ENCODE measurements at regions not wholly inside any gene's neighbourhood (a gene's known extent, or its start where the extent isn't known, plus 50 kb on each side); places are given as distances from the start of the nearest gene placed in this dataset.

DNA sequence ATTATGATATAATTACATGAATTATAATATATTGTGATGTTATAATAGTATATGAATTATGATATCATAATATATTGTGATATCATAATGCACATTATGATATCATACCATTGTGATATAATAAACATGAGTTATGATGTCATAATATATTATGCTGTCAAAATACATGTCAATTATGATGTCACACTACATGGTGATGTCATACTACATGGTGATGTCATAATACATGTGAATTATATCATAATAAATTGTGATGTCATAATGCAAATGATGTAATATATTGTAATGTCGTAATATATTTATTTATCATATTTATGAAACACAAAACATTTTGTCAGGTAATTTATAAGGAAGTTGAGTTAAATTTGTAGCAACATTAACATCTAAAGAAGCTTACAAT, 1950.1 kb downstream of the TP53TG3F start:
- Mint-ChIP-seq H3K27ac (no peak overlapping the region), H3K9me3 (peaks cover 19 to 20% of the 10 kb centered on the region in 2 donors), H3K27me3 (ENCODE audit: low read depth in 2 of 2) (no peaks in the 10 kb centered on the region), H3K4me1 (no peaks in the 10 kb centered on the region), H3K36me3 (peaks cover 11% of the 10 kb centered on the region), H3K4me3 (no peak overlapping the region)
- peaks cover 28% of the 10 kb centered on the region for H3K9me3 ChIP-seq (ENCODE audit: control insufficient read depth, insufficient read depth, low read length)
- H3K36me3 ChIP-seq (ENCODE audit: control insufficient read depth, insufficient read depth, low read length), result no peaks in the 10 kb centered on the region
- DNase-seq (no peak), ATAC-seq (no peak)
- TF ChIP-seq, protein P1, sequence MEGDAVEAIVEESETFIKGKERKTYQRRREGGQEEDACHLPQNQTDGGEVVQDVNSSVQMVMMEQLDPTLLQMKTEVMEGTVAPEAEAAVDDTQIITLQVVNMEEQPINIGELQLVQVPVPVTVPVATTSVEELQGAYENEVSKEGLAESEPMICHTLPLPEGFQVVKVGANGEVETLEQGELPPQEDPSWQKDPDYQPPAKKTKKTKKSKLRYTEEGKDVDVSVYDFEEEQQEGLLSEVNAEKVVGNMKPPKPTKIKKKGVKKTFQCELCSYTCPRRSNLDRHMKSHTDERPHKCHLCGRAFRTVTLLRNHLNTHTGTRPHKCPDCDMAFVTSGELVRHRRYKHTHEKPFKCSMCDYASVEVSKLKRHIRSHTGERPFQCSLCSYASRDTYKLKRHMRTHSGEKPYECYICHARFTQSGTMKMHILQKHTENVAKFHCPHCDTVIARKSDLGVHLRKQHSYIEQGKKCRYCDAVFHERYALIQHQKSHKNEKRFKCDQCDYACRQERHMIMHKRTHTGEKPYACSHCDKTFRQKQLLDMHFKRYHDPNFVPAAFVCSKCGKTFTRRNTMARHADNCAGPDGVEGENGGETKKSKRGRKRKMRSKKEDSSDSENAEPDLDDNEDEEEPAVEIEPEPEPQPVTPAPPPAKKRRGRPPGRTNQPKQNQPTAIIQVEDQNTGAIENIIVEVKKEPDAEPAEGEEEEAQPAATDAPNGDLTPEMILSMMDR (IDR thresholded peaks at IDR 0.05), result no peak
- no CpG with 5 or more reads among the region's 1 CpG for WGBS (ENCODE audit: insufficient coverage)
- H3K4me1 ChIP-seq (ENCODE audit: control insufficient read depth, insufficient read depth, low read length), result no peaks in the 10 kb centered on the region
- H3K27me3 ChIP-seq (ENCODE audit: control insufficient read depth, insufficient read depth, low read length), result no peaks in the 10 kb centered on the region
- no peak overlapping the region for H3K4me3 ChIP-seq (ENCODE audit: low read length)
- intact Hi-C loops (cut with micrococcal nuclease), result no loop called here
- no peak overlapping the region for H3K27ac ChIP-seq (ENCODE audit: low read length)

DNA sequence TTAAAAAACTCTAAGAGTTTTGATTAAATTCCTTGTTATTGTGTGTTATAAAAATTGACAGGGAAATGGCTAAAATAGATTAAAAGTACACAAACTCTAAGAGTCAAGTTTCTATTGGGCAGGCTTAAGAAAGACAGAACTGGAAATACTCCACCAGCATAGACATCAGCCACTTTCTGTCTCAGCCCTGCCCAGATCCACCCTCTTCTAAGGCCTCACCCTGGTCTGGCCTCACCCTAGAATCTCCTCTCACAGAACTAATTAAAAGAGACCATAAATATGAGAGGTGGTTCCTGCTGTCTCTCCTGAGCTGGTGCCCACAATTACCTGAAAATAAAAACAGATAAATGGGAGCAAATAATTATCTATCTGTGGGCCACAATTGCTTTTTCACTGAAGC, 1951.0 kb downstream of the TP53TG3F start:
- H3K9me3 Mint-ChIP-seq, result peaks cover 17 to 24% of the 10 kb centered on the region in 2 donors
- intact Hi-C loops (cut with micrococcal nuclease), result no loop called here
- TF ChIP-seq, protein P1 (IDR thresholded peaks at IDR 0.05), result no peak

DNA sequence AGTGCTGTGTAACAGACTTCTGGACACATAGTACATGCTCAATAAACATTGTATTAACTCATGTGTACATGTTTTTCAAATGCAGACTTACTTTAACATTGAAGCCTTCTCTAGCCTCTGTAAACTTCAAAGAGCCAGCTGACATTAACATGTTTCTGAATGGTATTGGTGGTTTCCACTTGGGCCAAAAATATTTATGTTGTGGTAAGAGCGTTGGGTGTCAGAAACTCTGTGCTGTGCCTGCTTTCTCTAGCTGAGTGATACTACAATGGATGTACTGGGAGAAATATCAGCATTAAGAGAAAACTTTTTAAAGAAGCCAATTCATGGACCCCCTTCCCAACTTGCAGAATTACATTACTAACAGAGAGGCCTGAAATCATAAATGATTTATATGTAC, 1951.7 kb downstream of the TP53TG3F start:
- no peaks in the 10 kb centered on the region for H3K4me1 Mint-ChIP-seq
- H3K9me3 ChIP-seq (ENCODE audit: control insufficient read depth, insufficient read depth, low read length), result peaks cover 25% of the 10 kb centered on the region
- H3K27me3 ChIP-seq (ENCODE audit: control insufficient read depth, insufficient read depth, low read length), result no peaks in the 10 kb centered on the region
- 80% methylated on average over 1 of the region's 1 CpG for WGBS (ENCODE audit: insufficient coverage)
- DNase-seq, result no peak
- no peaks in the 10 kb centered on the region for H3K4me1 ChIP-seq (ENCODE audit: control insufficient read depth, insufficient read depth, low read length)
- no peak overlapping the region for H3K4me3 ChIP-seq (ENCODE audit: low read length)
- no peak for ATAC-seq
- peaks cover 11% of the 10 kb centered on the region for H3K36me3 Mint-ChIP-seq
- intact Hi-C loops (cut with micrococcal nuclease), result no loop called here
- H3K27me3 Mint-ChIP-seq (ENCODE audit: low read depth in 2 of 2), result no peaks in the 10 kb centered on the region
- TF ChIP-seq, protein P1 (IDR thresholded peaks at IDR 0.05), result no peak
- H3K27ac Mint-ChIP-seq, result no peak overlapping the region
- peaks cover 18 to 24% of the 10 kb centered on the region in 2 donors for H3K9me3 Mint-ChIP-seq
- no peaks in the 10 kb centered on the region for H3K36me3 ChIP-seq (ENCODE audit: control insufficient read depth, insufficient read depth, low read length)
- H3K4me3 Mint-ChIP-seq, result no peak overlapping the region
- no peak overlapping the region for H3K27ac ChIP-seq (ENCODE audit: low read length)

More for the DNA sequence above, 1951.0 kb downstream of the TP53TG3F start:
- no peak for ATAC-seq
- no peak overlapping the region for H3K27ac ChIP-seq (ENCODE audit: low read length)
- peaks cover 32% of the 10 kb centered on the region for H3K9me3 ChIP-seq (ENCODE audit: control insufficient read depth, insufficient read depth, low read length)
- Mint-ChIP-seq H3K4me3 (no peak overlapping the region), H3K27ac (no peak overlapping the region), H3K4me1 (no peaks in the 10 kb centered on the region), H3K36me3 (peaks cover 11% of the 10 kb centered on the region), H3K27me3 (ENCODE audit: low read depth in 2 of 2) (no peaks in the 10 kb centered on the region)
- no peaks in the 10 kb centered on the region for H3K36me3 ChIP-seq (ENCODE audit: control insufficient read depth, insufficient read depth, low read length)
- no peaks in the 10 kb centered on the region for H3K4me1 ChIP-seq (ENCODE audit: control insufficient read depth, insufficient read depth, low read length)
- DNase-seq, result no peak
- no peaks in the 10 kb centered on the region for H3K27me3 ChIP-seq (ENCODE audit: control insufficient read depth, insufficient read depth, low read length)
- H3K4me3 ChIP-seq (ENCODE audit: low read length), result no peak overlapping the region

DNA sequence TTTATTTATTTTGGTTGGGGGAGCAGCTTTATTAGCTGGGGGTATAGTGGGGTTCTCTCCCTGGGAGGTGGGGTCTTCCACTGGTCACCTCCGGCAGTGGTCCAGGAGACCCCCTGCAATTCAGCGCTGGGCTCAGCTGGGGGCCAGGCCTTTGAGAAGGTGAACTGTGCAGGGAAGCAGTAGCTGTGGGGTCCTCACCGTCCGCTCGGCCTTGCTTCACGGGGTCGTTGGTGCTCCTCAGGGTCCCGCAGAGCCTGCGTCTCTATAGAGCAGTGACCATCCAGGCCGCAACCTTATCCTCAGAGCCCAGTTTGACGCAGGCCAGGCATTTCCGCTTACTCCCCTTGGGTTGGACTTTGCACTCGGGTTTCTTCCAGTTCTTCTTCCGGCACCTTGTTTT, 1954.7 kb downstream of the TP53TG3F start:
- Mint-ChIP-seq H3K36me3 (no peaks in the 10 kb centered on the region), H3K9me3 (peaks cover 15 to 21% of the 10 kb centered on the region in 2 donors), H3K4me1 (no peaks in the 10 kb centered on the region), H3K27me3 (ENCODE audit: low read depth in 2 of 2) (no peaks in the 10 kb centered on the region), H3K27ac (no peak overlapping the region), H3K4me3 (no peak overlapping the region)
- Histone ChIP-seq H3K4me3 (ENCODE audit: low read length) (no peak overlapping the region), H3K4me1 (ENCODE audit: control insufficient read depth, insufficient read depth, low read length) (no peaks in the 10 kb centered on the region), H3K36me3 (ENCODE audit: control insufficient read depth, insufficient read depth, low read length) (no peaks in the 10 kb centered on the region), H3K27ac (ENCODE audit: low read length) (no peak overlapping the region), H3K9me3 (ENCODE audit: control insufficient read depth, insufficient read depth, low read length) (peaks cover 13% of the 10 kb centered on the region), H3K27me3 (ENCODE audit: control insufficient read depth, insufficient read depth, low read length) (no peaks in the 10 kb centered on the region)
- ATAC-seq (no peak), DNase-seq (no peak)
- WGBS (ENCODE audit: insufficient coverage), result 89% methylated on average over 14 of the region's 14 CpGs
- intact Hi-C loops (cut with micrococcal nuclease), result no loop called here
- TF ChIP-seq, protein P1 (IDR thresholded peaks at IDR 0.05), result no peak

Measured in natural killer cell (primary cell).